K562 (cell line): ENCODE measurements at regions not wholly inside any gene's neighbourhood (a gene's known extent, or its start where the extent isn't known, plus 50 kb on each side); places are given as distances from the start of the nearest gene placed in this dataset.

Experiments
- E2F5 ChIP-seq: sonication (generic); formaldehyde crosslinking; IDR thresholded peaks from 2 replicates; pipeline ENCODE4 v1.8.0; 2022; ENCODE audit warnings: mild to moderate bottlenecking, missing genetic modification reagents
- KDM4B ChIP-seq, 2 experiments: fragments of 450-650 bp in 1 of 2; sonication (generic) in 1 of 2; IDR thresholded peaks; 2 replicates each; pipeline ENCODE4 v1.6.1; 2016 to 2017; ENCODE audit warnings: borderline replicate concordance in 2 of 2, antibody characterized with exemption in 1 of 2, low read depth in 1 of 2, mild to moderate bottlenecking in 1 of 2
- PATZ1 ChIP-seq: fragments of 250-450 bp; sonication (Bioruptor Pico); IDR thresholded peaks from 2 replicates; pipeline ENCODE4 v1.5.0; 2020; ENCODE audit warnings: mild to moderate bottlenecking, borderline replicate concordance

GRCh38 chrX:9241427-9241826, 207.5 kb upstream of the FAM9B start:
- no peak for TF ChIP-seq KDM4B (IDR thresholded peaks at IDR 0.05; ENCODE audit: borderline replicate concordance in 2 of 2, low read depth in 1 of 2)
- no peak for TF ChIP-seq PATZ1 (CRISPR knock-in tag)
- TF ChIP-seq E2F5 (CRISPR knock-in tag): no peak
